IMR-90 (cell line): ENCODE measurements at regions not wholly inside any gene's neighbourhood (a gene's known extent, or its start where the extent isn't known, plus 50 kb on each side); places are given as distances from the start of the nearest gene placed in this dataset.

Experiments used
- ATAC-seq: fragments of 200-7000 bp; cut with Tn5 transposase; 2 replicates; pipeline ENCODE4 v1.9.1; 2020; ENCODE audit warnings: low read depth, mild to moderate bottlenecking, moderate library complexity
- BruUV-seq: library from RNA; stranded (reverse); fragments of 400-500 nt; replicated peaks from 2 replicates; lab custom pipeline; 2021; lab: Mats Ljungman, UMichigan
- CTCF ChIA-PET: fragments of 300-600 bp; formaldehyde crosslinking; extraction: SDS; loops from one replicate; lab custom pipeline; 2021; ENCODE audit warnings: antibody characterized with exemption; lab: Yijun Ruan, JAX
- POLR2A ChIA-PET: fragments of 300-600 bp; sonication (Branson Sonifier 250); formaldehyde crosslinking; loops from one replicate; lab custom pipeline; 2022; ENCODE audit warnings: antibody characterized with exemption; ENCODE audit not compliant: unreplicated experiment; lab: Charles Lee
- DNase-seq: peaks from one replicate; pipeline ENCODE4 v3.0.0; 2013
- H2AFZ ChIP-seq: replicated peaks from 2 replicates; pipeline ENCODE3; 2013; ENCODE audit warnings: low read length, mild to moderate bottlenecking; ENCODE audit not compliant: poor library complexity
- H2AK5ac ChIP-seq: 2 replicates; pipeline ENCODE4 v1.6.1; 2013; ENCODE audit warnings: low read depth, low read length, inconsistent platforms
- H2AK9ac ChIP-seq: replicated peaks from 2 replicates; pipeline ENCODE3; 2013; ENCODE audit warnings: mild to moderate bottlenecking, low read depth, low read length, moderate library complexity; ENCODE audit not compliant: poor library complexity
- H2BK120ac ChIP-seq: 2 replicates; pipeline ENCODE4 v1.6.1; 2013; ENCODE audit warnings: low read depth, low read length, inconsistent platforms
- H2BK15ac ChIP-seq: 3 replicates; pipeline ENCODE4 v1.6.1; 2013; ENCODE audit warnings: low read depth, low read length, inconsistent platforms
- H2BK20ac ChIP-seq: 2 replicates; pipeline ENCODE4 v1.6.1; 2013; ENCODE audit warnings: low read depth, mild to moderate bottlenecking, inconsistent platforms, low read length, moderate library complexity
- H2BK5ac ChIP-seq: 2 replicates; pipeline ENCODE4 v1.6.1; 2013; ENCODE audit warnings: mild to moderate bottlenecking, low read depth, low read length, inconsistent platforms; ENCODE audit not compliant: poor library complexity, severe bottlenecking
- H3K14ac ChIP-seq: replicated peaks from 2 replicates; pipeline ENCODE4 v1.6.1; 2013; ENCODE audit warnings: low read depth, low read length, inconsistent platforms
- H3K18ac ChIP-seq: 2 replicates; pipeline ENCODE4 v1.6.1; 2013; ENCODE audit warnings: low read depth, low read length, control low read depth
- H3K23ac ChIP-seq: 2 replicates; pipeline ENCODE4 v1.6.1; 2013; ENCODE audit warnings: low read depth, low read length, inconsistent platforms
- H3K27ac ChIP-seq: 2 replicates; pipeline ENCODE4 v1.5.1; 2013; ENCODE audit warnings: mild to moderate bottlenecking, control low read depth, low read length; ENCODE audit not compliant: insufficient read depth
- H3K27me3 ChIP-seq: 2 replicates; pipeline ENCODE4 v1.6.1; 2013; ENCODE audit warnings: low read length; ENCODE audit not compliant: control insufficient read depth, insufficient read depth
- H3K36me3 ChIP-seq: 2 replicates; pipeline ENCODE4 v1.6.1; 2013; ENCODE audit warnings: low read length, mixed read lengths; ENCODE audit not compliant: control insufficient read depth, insufficient read depth
- H3K4ac ChIP-seq: 2 replicates; pipeline ENCODE4 v1.6.1; 2013; ENCODE audit warnings: low read depth, low read length, inconsistent platforms
- H3K4me1 ChIP-seq: 2 replicates; pipeline ENCODE4 v1.6.1; 2013; ENCODE audit warnings: low read length, mixed read lengths; ENCODE audit not compliant: control insufficient read depth, insufficient read depth
- H3K4me2 ChIP-seq: 2 replicates; pipeline ENCODE4 v1.6.1; 2013; ENCODE audit warnings: low read depth, mild to moderate bottlenecking, control low read depth, low read length, moderate library complexity
- H3K4me3 ChIP-seq: 2 replicates; pipeline ENCODE4 v1.5.1; 2013; ENCODE audit warnings: low read depth, mild to moderate bottlenecking, control low read depth, low read length, moderate library complexity; ENCODE audit not compliant: insufficient read depth
- H3K56ac ChIP-seq: 2 replicates; pipeline ENCODE4 v1.6.1; 2013; ENCODE audit warnings: low read length, inconsistent platforms; ENCODE audit not compliant: insufficient read depth; ENCODE audit errors: extremely low read depth
- H3K79me1 ChIP-seq, 2 experiments: 2 replicates each; pipeline ENCODE4 v1.6.1; 2013; ENCODE audit warnings: low read length in 2 of 2, inconsistent platforms in 1 of 2, low read depth in 1 of 2
- H3K9ac ChIP-seq: 2 replicates; pipeline ENCODE4 v1.6.1; 2013; ENCODE audit warnings: low read depth, low read length, control low read depth
- H3K9me1 ChIP-seq: 2 replicates; pipeline ENCODE4 v1.6.1; 2013; ENCODE audit warnings: low read length, inconsistent platforms; ENCODE audit not compliant: insufficient read depth
- H3K9me3 ChIP-seq: 2 replicates; pipeline ENCODE4 v1.6.1; 2013; ENCODE audit warnings: low read length; ENCODE audit not compliant: control insufficient read depth, insufficient read depth
- H4K20me1 ChIP-seq: 2 replicates; pipeline ENCODE4 v1.6.1; 2013; ENCODE audit warnings: low read length, inconsistent platforms; ENCODE audit not compliant: insufficient read depth
- H4K5ac ChIP-seq: 2 replicates; pipeline ENCODE4 v1.6.1; 2013; ENCODE audit warnings: mild to moderate bottlenecking, low read depth, low read length, control low read depth
- H4K8ac ChIP-seq, 2 experiments: 2 replicates each; pipeline ENCODE4 v1.6.1; 2013; ENCODE audit warnings: low read depth in 2 of 2, low read length in 2 of 2, control low read depth in 1 of 2, inconsistent platforms in 1 of 2
- H4K91ac ChIP-seq: 2 replicates; pipeline ENCODE4 v1.6.1; 2013; ENCODE audit warnings: low read depth, low read length, inconsistent platforms; ENCODE audit not compliant: insufficient read depth
- CEBPB ChIP-seq: IDR thresholded peaks from 2 replicates; pipeline ENCODE4 v1.6.1; 2012; ENCODE audit warnings: low read depth, low read length, improper control_type of control experiment
- RFX5 ChIP-seq: IDR thresholded peaks from 2 replicates; pipeline ENCODE4 v1.8.0; 2012; ENCODE audit warnings: low read depth, mild to moderate bottlenecking, low read length, moderate library complexity
- SMC3 ChIP-seq: fragments of 150-350 bp; IDR thresholded peaks from 2 replicates; pipeline ENCODE4 v1.6.1; 2016; ENCODE audit warnings: low read depth, mild to moderate bottlenecking, antibody characterized with exemption, low read length, moderate library complexity
- WGBS, 2 experiments: methylation state at CpG; one replicate each; pipeline versions ENCODE4 v1.1.5 to v1.1.7; 2013; ENCODE audit warnings: missing lambda C conversion rate in 2 of 2; ENCODE audit not compliant: insufficient read length in 1 of 2; ENCODE audit errors: extremely low coverage in 2 of 2; 5-methylcytosine and 5-hydroxymethylcytosine counted together
- dilution Hi-C: fragments of 300-500 bp; cut with HindIII; formaldehyde crosslinking; loops from one replicate; pipeline ENCODE4 v1.14.3; 2018; ENCODE audit warnings: low sequenced_read_pairs; ENCODE audit not compliant: unreplicated experiment
- in situ Hi-C: fragments of 300-500 bp; cut with MboI; formaldehyde crosslinking; loops from 3 replicates; pipeline ENCODE4 v1.14.3; 2019; ENCODE audit warnings: low sequenced_read_pairs, inconsistent platforms, mixed read lengths
- intact Hi-C: fragments of 100-400 bp; cut with micrococcal nuclease; formaldehyde crosslinking; loops from 2 replicates; pipeline ENCODE4 v1.10.0; 2022

GRCh38 chr2:122233372-122233771, 477.9 kb downstream of the TSN start:
- H3K4me3 ChIP-seq = no peak overlapping the region
- no peaks in the 10 kb centered on the region for H3K36me3 ChIP-seq
- no peaks in the 10 kb centered on the region for H3K79me1 ChIP-seq
- H4K91ac ChIP-seq = no peak overlapping the region
- intact Hi-C loops (no loop called here), in situ Hi-C loops (no loop called here), dilution Hi-C loops (no loop called here)
- H2BK5ac ChIP-seq = no peak overlapping the region
- 60% methylated on average over 1 of the region's 1 CpG; no CpG with 5 or more reads in 1 of the 2 experiments for WGBS, 2 experiments
- BruUV-seq = no TSS peak
- no peaks in the 10 kb centered on the region for H3K9me1 ChIP-seq
- no peak overlapping the region for H3K56ac ChIP-seq
- no peak overlapping the region for H3K4me2 ChIP-seq
- H4K20me1 ChIP-seq = no peaks in the 10 kb centered on the region
- no peak overlapping the region for H3K18ac ChIP-seq
- H4K8ac ChIP-seq = no peak overlapping the region
- POLR2A ChIA-PET = no interaction called here
- H2AK9ac ChIP-seq = no peak overlapping the region
- H2BK20ac ChIP-seq = no peak overlapping the region
- no peak overlapping the region for H3K14ac ChIP-seq
- no peak overlapping the region for H2BK120ac ChIP-seq
- H3K27ac ChIP-seq = no peak overlapping the region
- no peak overlapping the region for H3K9ac ChIP-seq
- H3K4me1 ChIP-seq = no peaks in the 10 kb centered on the region
- H3K9me3 ChIP-seq = no peaks in the 10 kb centered on the region
- CTCF ChIA-PET = no interaction called here
- H3K4ac ChIP-seq = no peak overlapping the region
- no peak overlapping the region for H2BK15ac ChIP-seq
- DNase-seq = no peak
- H3K27me3 ChIP-seq = no peaks in the 10 kb centered on the region
- TF ChIP-seq CEBPB = no peak
- no peak for TF ChIP-seq RFX5
- TF ChIP-seq SMC3 = no peak
- no peak overlapping the region for H2AK5ac ChIP-seq
- H4K5ac ChIP-seq = no peak overlapping the region
- H2AFZ ChIP-seq = no peak overlapping the region
- no peak overlapping the region for H3K23ac ChIP-seq
- no peak for ATAC-seq
